Neural cell (in vitro differentiated cells): ENCODE measurements at regions not wholly inside any gene's neighbourhood (a gene's known extent, or its start where the extent isn't known, plus 50 kb on each side); places are given as distances from the start of the nearest gene placed in this dataset.

Experiments used
- H2AFZ ChIP-seq: fragments of 200-600, 300-800 bp; sonication (generic), shearing (Covaris generic); 2 replicates; pipeline ENCODE4 v1.6.0; 2014; ENCODE audit warnings: low read depth, mild to moderate bottlenecking, antibody characterized with exemption, low read length, moderate library complexity
- H3F3A ChIP-seq: fragments of 200-600 bp; shearing (Covaris generic); 2 replicates; pipeline ENCODE4 v1.6.1; 2016; ENCODE audit warnings: mild to moderate bottlenecking, moderate library complexity, mixed read lengths, antibody characterized with exemption, low read length; ENCODE audit not compliant: insufficient read depth, poor library complexity, severe bottlenecking
- H3K27ac ChIP-seq: fragments of 200-600, 300-800 bp; sonication (generic), shearing (Covaris generic); 2 replicates; pipeline ENCODE4 v1.5.1; 2014; ENCODE audit warnings: mild to moderate bottlenecking, low read length, moderate library complexity
- H3K27me3 ChIP-seq: fragments of 300-800, 200-600 bp; sonication (generic), shearing (Covaris generic); 2 replicates; pipeline ENCODE4 v1.6.0; 2014; ENCODE audit warnings: mild to moderate bottlenecking, low read depth, low read length, moderate library complexity; ENCODE audit not compliant: insufficient read depth
- H3K36me3 ChIP-seq: fragments of 300-800, 200-600 bp; sonication (generic), shearing (Covaris generic); 2 replicates; pipeline ENCODE4 v1.5.1; 2014; ENCODE audit warnings: mild to moderate bottlenecking, antibody characterized with exemption, low read length, moderate library complexity; ENCODE audit not compliant: insufficient read depth
- H3K4me2 ChIP-seq: fragments of 300-800, 200-600 bp; sonication (generic), shearing (Covaris generic); 2 replicates; pipeline ENCODE4 v1.6.0; 2014; ENCODE audit warnings: mild to moderate bottlenecking, low read length
- H3K4me3 ChIP-seq: fragments of 300-800, 200-600 bp; sonication (generic), shearing (Covaris generic); 2 replicates; pipeline ENCODE4 v1.5.1; 2014; ENCODE audit warnings: mild to moderate bottlenecking, low read length, moderate library complexity
- H3K79me2 ChIP-seq: fragments of 200-600 bp; shearing (Covaris generic); replicated peaks from 2 replicates; pipeline ENCODE4 v1.6.0; 2014; ENCODE audit warnings: mild to moderate bottlenecking, low read length, moderate library complexity; ENCODE audit not compliant: insufficient read depth
- H3K9ac ChIP-seq: fragments of 300-800, 200-600 bp; sonication (generic), shearing (Covaris generic); 2 replicates; pipeline ENCODE4 v1.6.1; 2016; ENCODE audit warnings: mild to moderate bottlenecking, low read length, mixed read lengths
- H3K9me2 ChIP-seq: fragments of 200-600 bp; shearing (Covaris generic); 2 replicates; pipeline ENCODE4 v1.6.1; 2016; ENCODE audit warnings: mild to moderate bottlenecking, low read length, mixed read lengths; ENCODE audit not compliant: insufficient read depth
- H3K9me3 ChIP-seq: fragments of 200-600, 300-800 bp; sonication (generic), shearing (Covaris generic); 2 replicates; pipeline ENCODE4 v1.6.1; 2016; ENCODE audit warnings: mild to moderate bottlenecking, mixed run types, low read length, moderate library complexity, mixed read lengths
- H4K20me1 ChIP-seq: fragments of 200-600 bp; shearing (Covaris generic); 2 replicates; pipeline ENCODE4 v1.6.1; 2016; ENCODE audit warnings: mild to moderate bottlenecking, mixed run types; ENCODE audit not compliant: insufficient read depth
- EP300 ChIP-seq: fragments of 450-650 bp; conservative IDR thresholded peaks from 2 replicates; pipeline ENCODE4 v1.6.1; 2014; ENCODE audit warnings: antibody characterized with exemption, mild to moderate bottlenecking, moderate library complexity; ENCODE audit not compliant: poor library complexity, severe bottlenecking
- EZH2 ChIP-seq: fragments of 200-600, 300-800 bp; shearing (Covaris generic), sonication (generic); IDR thresholded peaks from 2 replicates; pipeline ENCODE4 v1.6.1; 2014; ENCODE audit warnings: antibody characterized with exemption, low read length, borderline replicate concordance, mild to moderate bottlenecking; ENCODE audit not compliant: insufficient read depth, poor library complexity, severe bottlenecking
- MXI1 ChIP-seq: fragments of 450-650 bp; conservative IDR thresholded peaks from 2 replicates; pipeline ENCODE4 v1.6.1; 2014; ENCODE audit warnings: antibody characterized with exemption, mild to moderate bottlenecking; ENCODE audit not compliant: poor library complexity, severe bottlenecking
- POLR2AphosphoS5 ChIP-seq: IDR thresholded peaks from 2 replicates; pipeline ENCODE4 v1.6.1; 2012
- RAD21 ChIP-seq: fragments of 450-650 bp; conservative IDR thresholded peaks from 2 replicates; pipeline ENCODE4 v1.6.1; 2014; ENCODE audit warnings: antibody characterized with exemption, mild to moderate bottlenecking, moderate library complexity
- REST ChIP-seq: IDR thresholded peaks from 2 replicates; pipeline ENCODE4 v1.6.1; 2012; ENCODE audit warnings: borderline replicate concordance
- SMC3 ChIP-seq: fragments of 450-650 bp; conservative IDR thresholded peaks from 2 replicates; pipeline ENCODE4 v1.6.1; 2014; ENCODE audit warnings: antibody characterized with exemption, mild to moderate bottlenecking, moderate library complexity; ENCODE audit not compliant: poor library complexity
- TAF1 ChIP-seq: IDR thresholded peaks from 2 replicates; pipeline ENCODE4 v1.6.1; 2012; ENCODE audit warnings: low read depth
- TF ChIP-seq, protein P1 (sequence below): fragments of 450-650 bp; IDR thresholded peaks from 2 replicates; pipeline ENCODE4 v1.5.1; 2014; ENCODE audit warnings: antibody characterized with exemption, mild to moderate bottlenecking, moderate library complexity; ENCODE audit not compliant: poor library complexity, severe bottlenecking

GRCh38 chr4:124970011-124970410 lies 257.5 kb upstream of the ANKRD50 start:
- Histone ChIP-seq H4K20me1 (no peaks in the 10 kb centered on the region), H3K4me3 (no peak overlapping the region), H3K36me3 (no peaks in the 10 kb centered on the region), H3F3A (no peaks in the 10 kb centered on the region), H3K4me2 (no peak overlapping the region), H3K79me2 (no peaks in the 10 kb centered on the region), H3K9me2 (no peaks in the 10 kb centered on the region), H3K27me3 (no peaks in the 10 kb centered on the region), H2AFZ (no peak overlapping the region), H3K9ac (no peak overlapping the region), H3K27ac (no peak overlapping the region), H3K9me3 (no peaks in the 10 kb centered on the region)
- no peak for TF ChIP-seq MXI1

GRCh38 chr4:124965497-124965891 lies 253.0 kb upstream of the ANKRD50 start:
- no peak overlapping the region for H3K27ac ChIP-seq
- no peaks in the 10 kb centered on the region for H3K36me3 ChIP-seq
- TF ChIP-seq EZH2 (no peak), REST (peak; percentile 51), POLR2AphosphoS5 (peak; percentile 66), EP300 (peak; percentile 91), RAD21 (no peak), MXI1 (no peak), SMC3 (no peak), TAF1 (no peak)
- TF ChIP-seq, protein P1, sequence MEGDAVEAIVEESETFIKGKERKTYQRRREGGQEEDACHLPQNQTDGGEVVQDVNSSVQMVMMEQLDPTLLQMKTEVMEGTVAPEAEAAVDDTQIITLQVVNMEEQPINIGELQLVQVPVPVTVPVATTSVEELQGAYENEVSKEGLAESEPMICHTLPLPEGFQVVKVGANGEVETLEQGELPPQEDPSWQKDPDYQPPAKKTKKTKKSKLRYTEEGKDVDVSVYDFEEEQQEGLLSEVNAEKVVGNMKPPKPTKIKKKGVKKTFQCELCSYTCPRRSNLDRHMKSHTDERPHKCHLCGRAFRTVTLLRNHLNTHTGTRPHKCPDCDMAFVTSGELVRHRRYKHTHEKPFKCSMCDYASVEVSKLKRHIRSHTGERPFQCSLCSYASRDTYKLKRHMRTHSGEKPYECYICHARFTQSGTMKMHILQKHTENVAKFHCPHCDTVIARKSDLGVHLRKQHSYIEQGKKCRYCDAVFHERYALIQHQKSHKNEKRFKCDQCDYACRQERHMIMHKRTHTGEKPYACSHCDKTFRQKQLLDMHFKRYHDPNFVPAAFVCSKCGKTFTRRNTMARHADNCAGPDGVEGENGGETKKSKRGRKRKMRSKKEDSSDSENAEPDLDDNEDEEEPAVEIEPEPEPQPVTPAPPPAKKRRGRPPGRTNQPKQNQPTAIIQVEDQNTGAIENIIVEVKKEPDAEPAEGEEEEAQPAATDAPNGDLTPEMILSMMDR = no peak
- H2AFZ ChIP-seq = no peak overlapping the region
- no peak overlapping the region for H3K4me2 ChIP-seq
- H3K9me3 ChIP-seq = peaks cover 4% of the 10 kb centered on the region
- H3K9me2 ChIP-seq = no peaks in the 10 kb centered on the region
- H4K20me1 ChIP-seq = no peaks in the 10 kb centered on the region
- no peaks in the 10 kb centered on the region for H3K27me3 ChIP-seq
- H3K9ac ChIP-seq = no peak overlapping the region
- no peak overlapping the region for H3K4me3 ChIP-seq
- peaks cover 5% of the 10 kb centered on the region for H3F3A ChIP-seq
- no peaks in the 10 kb centered on the region for H3K79me2 ChIP-seq
